ENCODE measurements at regions not wholly inside any gene's neighbourhood (a gene's known extent, or its start where the extent isn't known, plus 50 kb on each side); places are given as distances from the start of the nearest gene placed in this dataset.

GRCh38 chr13:85040215-85040614 lies 759.0 kb downstream of the SLITRK6 start:
- POLR2A ChIA-PET, result no interaction called here
- DNase-seq (ENCODE audit: low read depth, low spot score) (no peak), FAIRE-seq (no peak), ATAC-seq (no peak)
- no peaks in the 10 kb centered on the region for H4K20me1 ChIP-seq (ENCODE audit: control insufficient read depth, insufficient read depth)
- no peak overlapping the region for H3K9ac ChIP-seq (ENCODE audit: control insufficient read depth, insufficient read depth, low read length)
- H3K4me2 ChIP-seq (ENCODE audit: control insufficient read depth, insufficient read depth), result no peak overlapping the region
- H3K4me1 ChIP-seq (ENCODE audit: control insufficient read depth, insufficient read depth, low read length), result no peaks in the 10 kb centered on the region
- CTCF ChIA-PET, result no interaction called here
- no peak overlapping the region for H2AFZ ChIP-seq (ENCODE audit: control insufficient read depth, low read depth, low read length)
- RAD21 ChIA-PET (ENCODE audit: unreplicated experiment), result no interaction called here
- H3K9me3 ChIP-seq (replicated peaks; ENCODE audit: control insufficient read depth, insufficient read depth, low read length), result no peaks in the 10 kb centered on the region
- no peaks in the 10 kb centered on the region for H3K36me3 ChIP-seq (ENCODE audit: control insufficient read depth in 2 of 2, insufficient read depth in 2 of 2, low read length in 1 of 2)
- no peak overlapping the region for H3K4me3 ChIP-seq
- WGBS (ENCODE audit: insufficient coverage, insufficient replicate concordance, low lambda C conversion rate, missing lambda C conversion rate), result 0% methylated on average over 1 of the region's 1 CpG
- no peak overlapping the region for H3K27ac ChIP-seq (ENCODE audit: control insufficient read depth, insufficient read depth)
- BruUV-seq (replicated peaks), result no TSS peak
- no peak for TF ChIP-seq RB1 (IDR thresholded peaks at IDR 0.05; ENCODE audit: borderline replicate concordance)
- TF ChIP-seq GABPA (IDR thresholded peaks at IDR 0.05; ENCODE audit: low read depth), result no peak
- TF ChIP-seq IRF5 (IDR thresholded peaks at IDR 0.05; ENCODE audit: borderline replicate concordance), result no peak
- TF ChIP-seq CEBPB (IDR thresholded peaks at IDR 0.05; ENCODE audit: borderline replicate concordance in 1 of 2, low read depth in 2 of 2, low read length in 2 of 2), result no peak
- no peak for TF ChIP-seq TARDBP (IDR thresholded peaks at IDR 0.05; ENCODE audit: borderline replicate concordance)
- no peak for TF ChIP-seq WRNIP1 (IDR thresholded peaks at IDR 0.05; ENCODE audit: borderline replicate concordance, low read depth, low read length)
- no peak for TF ChIP-seq PKNOX1 (IDR thresholded peaks at IDR 0.05)
- no peaks in the 10 kb centered on the region for H3K79me2 ChIP-seq (ENCODE audit: control insufficient read depth, insufficient read depth, low read length)
- intact Hi-C loops (cut with micrococcal nuclease; ENCODE audit: unreplicated experiment), result no loop called here
- in situ Hi-C loops (cut with MboI), result no loop called here
- no peaks in the 10 kb centered on the region for H3K27me3 ChIP-seq (replicated peaks in 1 of 2; ENCODE audit: control insufficient read depth in 2 of 2, insufficient read depth in 2 of 2, low read length in 1 of 2)
- SMC1A ChIA-PET (ENCODE audit: uncharacterized antibody, unreplicated experiment), result interaction anchor here (0.6 kb wide), 1 partner anchor 71 kb away, joined by 3 read pairs; no protein-coding TSS in a partner anchor
